ENCODE measurements at regions not wholly inside any gene's neighbourhood (a gene's known extent, or its start where the extent isn't known, plus 50 kb on each side); places are given as distances from the start of the nearest gene placed in this dataset.

- Histone ChIP-seq H2AFZ (ENCODE audit: low read depth, low read length) (no peak overlapping the region), H3K4me2 (ENCODE audit: low read length) (no peak overlapping the region), H3K9me2 (ENCODE audit: insufficient read depth, low read length) (no peaks in the 10 kb centered on the region), H3K9me3 (ENCODE audit: low read length) (no peaks in the 10 kb centered on the region), H3K9ac (ENCODE audit: low read length) (no peak overlapping the region), H3K4me3 (ENCODE audit: low read length) (no peak overlapping the region), H3K36me3 (ENCODE audit: insufficient read depth, low read length) (no peaks in the 10 kb centered on the region), H3K27me3 (ENCODE audit: insufficient read depth, low read depth, low read length) (no peaks in the 10 kb centered on the region), H3K27ac (ENCODE audit: low read length) (no peak overlapping the region), H3F3A (ENCODE audit: insufficient read depth, low read length, poor library complexity, severe bottlenecking) (no peaks in the 10 kb centered on the region), H3K79me2 (replicated peaks; ENCODE audit: insufficient read depth, low read length) (no peaks in the 10 kb centered on the region), H4K20me1 (ENCODE audit: insufficient read depth) (no peaks in the 10 kb centered on the region)
- TF ChIP-seq MXI1 (conservative IDR thresholded peaks at IDR 0.05; ENCODE audit: poor library complexity, severe bottlenecking) (no peak), REST (IDR thresholded peaks at IDR 0.05; ENCODE audit: borderline replicate concordance) (no peak), CTCF (IDR thresholded peaks at IDR 0.05; ENCODE audit: poor library complexity, severe bottlenecking) (no peak), TAF1 (IDR thresholded peaks at IDR 0.05; ENCODE audit: low read depth) (no peak), POLR2AphosphoS5 (IDR thresholded peaks at IDR 0.05) (no peak)
Observed at GRCh38 chr1:114299331-114299975, 145.8 kb upstream of the SYT6 start.

- no peak overlapping the region for H3K4me3 ChIP-seq (ENCODE audit: low read length)
- no peaks in the 10 kb centered on the region for H3K9me3 ChIP-seq (ENCODE audit: low read length)
- no peaks in the 10 kb centered on the region for H3K27me3 ChIP-seq (ENCODE audit: insufficient read depth, low read depth, low read length)
- no peak overlapping the region for H3K27ac ChIP-seq (ENCODE audit: low read length)
- H3K9me2 ChIP-seq (ENCODE audit: insufficient read depth, low read length) = no peaks in the 10 kb centered on the region
- TF ChIP-seq POLR2AphosphoS5 (IDR thresholded peaks at IDR 0.05) (no peak), EP300 (conservative IDR thresholded peaks at IDR 0.05; ENCODE audit: poor library complexity, severe bottlenecking) (no peak), MXI1 (conservative IDR thresholded peaks at IDR 0.05; ENCODE audit: poor library complexity, severe bottlenecking) (no peak), CTCF (IDR thresholded peaks at IDR 0.05; ENCODE audit: poor library complexity, severe bottlenecking) (no peak), RAD21 (conservative IDR thresholded peaks at IDR 0.05) (no peak), TAF1 (IDR thresholded peaks at IDR 0.05; ENCODE audit: low read depth) (no peak)
- H4K20me1 ChIP-seq (ENCODE audit: insufficient read depth) = no peaks in the 10 kb centered on the region
- H3K36me3 ChIP-seq (ENCODE audit: insufficient read depth, low read length) = no peaks in the 10 kb centered on the region
- no peaks in the 10 kb centered on the region for H3F3A ChIP-seq (ENCODE audit: insufficient read depth, low read length, poor library complexity, severe bottlenecking)
- H2AFZ ChIP-seq (ENCODE audit: low read depth, low read length) = no peak overlapping the region
- no peak overlapping the region for H3K4me2 ChIP-seq (ENCODE audit: low read length)
- no peak overlapping the region for H3K9ac ChIP-seq (ENCODE audit: low read length)
- H3K79me2 ChIP-seq (replicated peaks; ENCODE audit: insufficient read depth, low read length) = no peaks in the 10 kb centered on the region
Observed at GRCh38 chr1:114298008-114298407, 144.3 kb upstream of the SYT6 start.
